ENCODE measurements at regions not wholly inside any gene's neighbourhood (a gene's known extent, or its start where the extent isn't known, plus 50 kb on each side); places are given as distances from the start of the nearest gene placed in this dataset.

DNA sequence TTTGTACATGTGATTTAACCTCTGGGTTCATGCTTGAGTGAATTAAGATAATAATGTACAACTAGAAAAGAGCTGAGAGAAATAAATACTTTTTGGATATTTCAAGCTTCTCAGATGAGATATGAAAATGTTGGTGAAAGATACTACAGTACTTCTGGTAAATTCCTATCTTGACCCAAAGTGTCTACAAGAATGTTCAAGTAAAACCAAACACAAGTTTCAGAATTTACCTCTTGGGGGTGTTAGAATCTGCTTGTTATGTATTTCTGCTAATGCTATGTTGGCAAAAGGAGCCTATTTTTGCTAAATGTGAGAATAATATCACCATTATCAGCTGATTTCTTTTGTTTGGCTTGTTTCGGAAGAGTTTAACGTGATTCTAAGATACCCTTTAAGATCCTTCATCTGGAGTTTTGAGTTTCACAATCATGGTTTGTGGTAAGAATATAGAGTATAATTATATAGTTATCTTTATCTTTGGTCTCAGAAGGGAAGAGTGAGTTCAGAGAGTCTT lies 388.5 kb downstream of the LMO4 start:
- no peak overlapping the region for H3K4me3 Mint-ChIP-seq
- POLR2A ChIA-PET, result no interaction called here
- Histone ChIP-seq H3K4me1 (ENCODE audit: insufficient read depth, low read length) (no peaks in the 10 kb centered on the region), H3K36me3 (ENCODE audit: insufficient read depth, low read length) (no peaks in the 10 kb centered on the region), H3K9me3 (ENCODE audit: control insufficient read depth in 1 of 2, insufficient read depth in 1 of 2, low read length in 2 of 2) (no peaks in the 10 kb centered on the region), H3K4me3 (ENCODE audit: low read length) (no peak overlapping the region), H3K27ac (ENCODE audit: low read depth in 1 of 2, low read length in 2 of 2) (no peak overlapping the region), H3K27me3 (ENCODE audit: control insufficient read depth in 1 of 2, insufficient read depth in 2 of 2, low read length in 2 of 2) (peaks cover 0 to 2% of the 10 kb centered on the region in 2 experiments)
- no peak overlapping the region for H3K27ac Mint-ChIP-seq
- no peaks in the 10 kb centered on the region for H3K4me1 Mint-ChIP-seq (ENCODE audit: low read depth)
- intact Hi-C loops (cut with DNase I, micrococcal nuclease), result no loop called here
- H3K36me3 Mint-ChIP-seq (ENCODE audit: low read depth), result no peaks in the 10 kb centered on the region
- TF ChIP-seq, protein P1, sequence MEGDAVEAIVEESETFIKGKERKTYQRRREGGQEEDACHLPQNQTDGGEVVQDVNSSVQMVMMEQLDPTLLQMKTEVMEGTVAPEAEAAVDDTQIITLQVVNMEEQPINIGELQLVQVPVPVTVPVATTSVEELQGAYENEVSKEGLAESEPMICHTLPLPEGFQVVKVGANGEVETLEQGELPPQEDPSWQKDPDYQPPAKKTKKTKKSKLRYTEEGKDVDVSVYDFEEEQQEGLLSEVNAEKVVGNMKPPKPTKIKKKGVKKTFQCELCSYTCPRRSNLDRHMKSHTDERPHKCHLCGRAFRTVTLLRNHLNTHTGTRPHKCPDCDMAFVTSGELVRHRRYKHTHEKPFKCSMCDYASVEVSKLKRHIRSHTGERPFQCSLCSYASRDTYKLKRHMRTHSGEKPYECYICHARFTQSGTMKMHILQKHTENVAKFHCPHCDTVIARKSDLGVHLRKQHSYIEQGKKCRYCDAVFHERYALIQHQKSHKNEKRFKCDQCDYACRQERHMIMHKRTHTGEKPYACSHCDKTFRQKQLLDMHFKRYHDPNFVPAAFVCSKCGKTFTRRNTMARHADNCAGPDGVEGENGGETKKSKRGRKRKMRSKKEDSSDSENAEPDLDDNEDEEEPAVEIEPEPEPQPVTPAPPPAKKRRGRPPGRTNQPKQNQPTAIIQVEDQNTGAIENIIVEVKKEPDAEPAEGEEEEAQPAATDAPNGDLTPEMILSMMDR (IDR thresholded peaks at IDR 0.05), result no peak
- H3K27me3 Mint-ChIP-seq, result no peaks in the 10 kb centered on the region
- H3K9me3 Mint-ChIP-seq, result no peaks in the 10 kb centered on the region
- CTCF ChIA-PET, result no interaction called here
- ATAC-seq (ENCODE audit: poor library complexity), result no peak
- DNase-seq, result no peak

DNA sequence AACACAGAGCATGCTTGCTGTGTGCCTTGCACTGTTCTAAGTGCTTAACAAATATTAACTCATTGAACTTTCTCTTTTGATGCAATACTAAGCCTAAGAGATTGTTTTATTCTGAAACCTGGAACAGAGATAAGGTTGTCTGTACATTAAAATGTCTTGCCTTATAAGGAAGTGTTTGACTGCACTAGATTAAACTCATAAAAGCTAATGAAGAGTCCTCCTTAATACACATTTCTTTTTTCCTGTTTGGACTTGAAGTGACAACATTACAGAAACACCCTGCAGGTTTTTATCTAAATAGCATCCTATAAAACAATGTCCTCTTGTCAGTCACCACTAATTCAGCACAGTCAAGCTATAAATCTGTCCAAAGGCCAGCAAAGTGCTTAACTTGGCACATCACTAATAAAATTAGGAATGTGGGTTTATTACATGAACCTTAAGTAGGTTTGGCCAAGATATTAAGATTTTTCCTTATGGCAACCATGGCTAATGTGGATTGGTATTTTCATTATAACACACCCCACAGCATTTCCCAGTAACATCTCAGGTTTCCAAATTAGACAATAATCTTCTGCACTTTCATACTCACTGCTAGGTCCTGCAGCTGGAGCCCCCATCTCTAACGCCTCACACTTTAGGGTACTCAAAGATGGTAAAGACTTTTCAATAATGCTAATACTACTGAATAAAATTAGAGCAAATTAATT lies 389.7 kb downstream of the LMO4 start:
- Histone ChIP-seq H3K9me3 (ENCODE audit: control insufficient read depth in 1 of 2, insufficient read depth in 1 of 2, low read length in 2 of 2) (no peaks in the 10 kb centered on the region), H3K36me3 (ENCODE audit: insufficient read depth, low read length) (no peaks in the 10 kb centered on the region), H3K27ac (ENCODE audit: low read depth in 1 of 2, low read length in 2 of 2) (no peak overlapping the region), H3K4me1 (ENCODE audit: insufficient read depth, low read length) (no peaks in the 10 kb centered on the region), H3K4me3 (ENCODE audit: low read length) (no peak overlapping the region), H3K27me3 (ENCODE audit: control insufficient read depth in 1 of 2, insufficient read depth in 2 of 2, low read length in 2 of 2) (peaks cover 0 to 2% of the 10 kb centered on the region in 2 experiments)
- Mint-ChIP-seq H3K4me1 (ENCODE audit: low read depth) (no peaks in the 10 kb centered on the region), H3K27me3 (no peaks in the 10 kb centered on the region), H3K4me3 (no peak overlapping the region), H3K36me3 (ENCODE audit: low read depth) (no peaks in the 10 kb centered on the region), H3K27ac (no peak overlapping the region), H3K9me3 (no peaks in the 10 kb centered on the region)
- no peak for DNase-seq
- no peak for ATAC-seq (ENCODE audit: poor library complexity)
- intact Hi-C loops (cut with DNase I, micrococcal nuclease), result no loop called here
- ChIA-PET CTCF (no interaction called here), POLR2A (no interaction called here)
- TF ChIP-seq, protein P1 (IDR thresholded peaks at IDR 0.05), result no peak

DNA sequence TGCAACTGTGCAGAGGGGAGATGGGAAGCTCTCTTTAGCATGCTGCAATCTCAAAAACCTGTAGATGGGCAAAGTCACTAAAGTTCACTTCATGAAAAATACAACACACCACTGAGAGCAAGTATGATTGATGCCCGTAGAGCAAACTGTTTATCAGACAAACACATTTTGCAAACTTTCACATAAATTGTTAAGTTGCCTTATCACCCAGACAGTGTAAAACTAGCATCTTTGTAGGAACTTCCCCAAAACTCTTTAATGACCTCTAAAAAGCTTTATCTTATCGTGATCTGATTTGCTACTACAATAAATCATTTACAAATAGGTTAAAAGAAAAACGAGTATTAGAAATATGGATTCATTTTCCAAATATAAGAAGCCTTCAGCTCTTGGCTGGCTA lies 391.0 kb downstream of the LMO4 start:
- H3K4me3 Mint-ChIP-seq, result no peak overlapping the region
- H3K9me3 ChIP-seq (ENCODE audit: control insufficient read depth in 1 of 2, insufficient read depth in 1 of 2, low read length in 2 of 2), result no peaks in the 10 kb centered on the region
- H3K36me3 Mint-ChIP-seq (ENCODE audit: low read depth), result no peaks in the 10 kb centered on the region
- TF ChIP-seq, protein P1 (IDR thresholded peaks at IDR 0.05), result no peak
- DNase-seq (no peak), ATAC-seq (ENCODE audit: poor library complexity) (no peak)
- CTCF ChIA-PET, result no interaction called here
- no peak overlapping the region for H3K4me3 ChIP-seq (ENCODE audit: low read length)
- H3K27me3 ChIP-seq (ENCODE audit: control insufficient read depth in 1 of 2, insufficient read depth in 2 of 2, low read length in 2 of 2), result peaks cover 0 to 2% of the 10 kb centered on the region in 2 experiments
- no peaks in the 10 kb centered on the region for H3K27me3 Mint-ChIP-seq
- no peaks in the 10 kb centered on the region for H3K9me3 Mint-ChIP-seq
- H3K27ac ChIP-seq (ENCODE audit: low read depth in 1 of 2, low read length in 2 of 2), result no peak overlapping the region
- intact Hi-C loops (cut with DNase I, micrococcal nuclease), result no loop called here
- no peaks in the 10 kb centered on the region for H3K4me1 ChIP-seq (ENCODE audit: insufficient read depth, low read length)
- POLR2A ChIA-PET, result no interaction called here
- no peak overlapping the region for H3K27ac Mint-ChIP-seq
- no peaks in the 10 kb centered on the region for H3K36me3 ChIP-seq (ENCODE audit: insufficient read depth, low read length)
- no peaks in the 10 kb centered on the region for H3K4me1 Mint-ChIP-seq (ENCODE audit: low read depth)

Measured in CD4-positive, alpha-beta T cell (primary cell).